Common myeloid progenitor, CD34-positive (primary cell): ENCODE measurements at regions not wholly inside any gene's neighbourhood (a gene's known extent, or its start where the extent isn't known, plus 50 kb on each side); places are given as distances from the start of the nearest gene placed in this dataset.

Source experiments
- CTCF ChIA-PET: fragments of 350-600 bp; sonication (Branson Sonifier 250); formaldehyde crosslinking; loops from one replicate; lab custom pipeline; 2021; ENCODE audit warnings: antibody characterized with exemption; lab: Charles Lee
- POLR2A ChIA-PET: fragments of 350-600 bp; sonication (Branson Sonifier 250); formaldehyde crosslinking; loops from one replicate; lab custom pipeline; 2021; ENCODE audit warnings: antibody characterized with exemption; lab: Charles Lee
- DNase-seq, 3 donors: peaks; one replicate each; pipeline versions ENCODE4 v3.0.0 to v3.0.0-alpha.2; 2013
- H3K27ac ChIP-seq, 2 experiments: 1 replicate in 1 of 2; 2 replicates in 1 of 2; pipeline ENCODE4 v1.7.0; 2013; ENCODE audit warnings: inconsistent platforms in 2 of 2, low read length in 2 of 2, mild to moderate bottlenecking in 2 of 2, low read depth in 1 of 2, moderate library complexity in 1 of 2; ENCODE audit not compliant: severe bottlenecking in 2 of 2, insufficient read depth in 1 of 2, poor library complexity in 1 of 2
- H3K27me3 ChIP-seq, 5 experiments: replicated peaks in 2 of 5; 1 replicate in 3 of 5; 2 replicates in 2 of 5; pipeline versions ENCODE4 v1.6.1 to v1.7.0; 2013; ENCODE audit warnings: low read length in 4 of 5, mild to moderate bottlenecking in 2 of 5, moderate library complexity in 2 of 5, inconsistent platforms in 1 of 5; ENCODE audit not compliant: insufficient read depth in 5 of 5, control insufficient read depth in 4 of 5
- H3K36me3 ChIP-seq, 4 experiments: 1 replicate in 2 of 4; 2 replicates in 2 of 4; pipeline versions ENCODE4 v1.6.1 to v1.7.0; 2013; ENCODE audit warnings: low read length in 3 of 4, control low read depth in 1 of 4, mild to moderate bottlenecking in 1 of 4; ENCODE audit not compliant: control insufficient read depth in 4 of 4, insufficient read depth in 4 of 4
- H3K4me1 ChIP-seq, 4 experiments: 1 replicate in 3 of 4; 2 replicates in 1 of 4; pipeline versions ENCODE4 v1.6.1 to v1.7.1; 2013; ENCODE audit warnings: low read length in 3 of 4, mild to moderate bottlenecking in 3 of 4, control low read depth in 1 of 4, inconsistent platforms in 1 of 4, moderate library complexity in 1 of 4; ENCODE audit not compliant: control insufficient read depth in 4 of 4, insufficient read depth in 4 of 4; ENCODE audit errors: control extremely low read depth in 1 of 4
- H3K4me3 ChIP-seq, 7 experiments: 1 replicate in 4 of 7; 2 replicates in 3 of 7; pipeline versions ENCODE4 v1.5.1 to v1.7.0; 2013; ENCODE audit warnings: mild to moderate bottlenecking in 7 of 7, low read length in 6 of 7, moderate library complexity in 6 of 7, inconsistent platforms in 2 of 7, low read depth in 2 of 7, control low read depth in 1 of 7; ENCODE audit not compliant: insufficient read depth in 4 of 7, control insufficient read depth in 1 of 7; ENCODE audit errors: extremely low read depth in 1 of 7
- H3K9me3 ChIP-seq, 5 experiments: 1 replicate in 4 of 5; 2 replicates in 1 of 5; pipeline versions ENCODE4 v1.6.1 to v1.7.1; 2013; ENCODE audit warnings: low read length in 4 of 5, mild to moderate bottlenecking in 2 of 5, inconsistent platforms in 1 of 5, low read depth in 1 of 5, moderate library complexity in 1 of 5; ENCODE audit not compliant: control insufficient read depth in 4 of 5, insufficient read depth in 2 of 5; ENCODE audit errors: control extremely low read depth in 1 of 5
- WGBS: methylation state at CpG from one replicate; pipeline ENCODE4 v1.1.5; 2013; ENCODE audit not compliant: insufficient coverage; 5-methylcytosine and 5-hydroxymethylcytosine counted together

DNA sequence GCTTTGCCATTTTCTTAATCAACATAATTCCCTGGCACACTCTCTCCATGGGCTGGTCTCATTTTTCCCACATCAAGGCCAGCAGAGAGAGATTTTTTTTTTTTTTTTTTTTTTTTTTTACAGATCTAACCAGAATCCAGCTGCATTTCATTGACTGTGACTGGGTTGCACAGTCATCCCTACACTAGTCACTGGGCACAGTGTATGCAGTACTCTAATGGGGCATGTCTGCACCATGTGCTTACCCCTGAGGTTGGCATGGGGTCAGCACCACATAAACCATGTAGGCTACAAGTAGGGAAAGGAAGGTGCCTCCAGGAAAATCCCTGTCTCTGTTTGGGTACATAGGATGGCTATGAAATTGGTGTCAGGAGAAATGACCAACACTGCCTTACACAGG, 64.1 kb upstream of the LRP8 start:
- no peak for DNase-seq
- CTCF ChIA-PET: interaction anchor here (1.1 to 9.0 kb wide), 12 partner anchors 9 to 136 kb away, joined by 3 to 124 read pairs (median 4); no protein-coding TSS in a partner anchor
- H3K27ac ChIP-seq: no peak overlapping the region
- no peaks in the 10 kb centered on the region for H3K27me3 ChIP-seq
- POLR2A ChIA-PET: no interaction called here
- peaks cover 0 to 15% (median 10%) of the 10 kb centered on the region in 4 experiments for H3K4me1 ChIP-seq
- H3K9me3 ChIP-seq: peaks cover 0 to 5% (median 0%) of the 10 kb centered on the region in 5 experiments
- no peak overlapping the region for H3K4me3 ChIP-seq
- H3K36me3 ChIP-seq: no peaks in the 10 kb centered on the region

DNA sequence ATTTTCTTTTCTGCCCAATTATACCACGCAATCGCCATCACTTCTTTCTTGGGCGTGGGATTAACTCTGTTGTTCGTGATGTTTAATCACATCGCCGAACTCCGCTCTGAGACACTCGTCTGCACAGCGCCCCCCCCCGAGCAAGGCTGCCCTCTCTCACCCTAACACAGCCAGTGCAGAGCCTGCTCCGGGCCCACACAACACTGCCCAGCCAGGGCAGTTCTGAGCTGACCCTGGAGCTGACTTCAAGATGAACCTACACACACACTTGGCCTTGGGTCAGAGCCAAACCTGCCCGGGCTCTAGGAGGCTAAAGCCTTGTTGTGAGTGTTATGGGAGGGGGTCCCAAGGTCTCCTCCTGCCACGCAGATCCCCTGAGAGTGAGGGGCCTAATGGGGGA, 64.6 kb upstream of the LRP8 start:
- CTCF ChIA-PET: interaction anchor here (1.1 to 9.0 kb wide), 19 partner anchors 10 to 136 kb away, joined by 3 to 124 read pairs (median 6); no protein-coding TSS in a partner anchor
- Histone ChIP-seq H3K27ac (no peak overlapping the region), H3K4me1 (peaks cover 0 to 15% (median 10%) of the 10 kb centered on the region in 4 experiments), H3K36me3 (no peaks in the 10 kb centered on the region), H3K4me3 (no peak overlapping the region), H3K27me3 (no peaks in the 10 kb centered on the region), H3K9me3 (peaks cover 0 to 5% (median 0%) of the 10 kb centered on the region in 5 experiments)
- POLR2A ChIA-PET: no interaction called here
- 94% methylated on average over 10 of the region's 13 CpGs for WGBS
- DNase-seq: no peak

DNA sequence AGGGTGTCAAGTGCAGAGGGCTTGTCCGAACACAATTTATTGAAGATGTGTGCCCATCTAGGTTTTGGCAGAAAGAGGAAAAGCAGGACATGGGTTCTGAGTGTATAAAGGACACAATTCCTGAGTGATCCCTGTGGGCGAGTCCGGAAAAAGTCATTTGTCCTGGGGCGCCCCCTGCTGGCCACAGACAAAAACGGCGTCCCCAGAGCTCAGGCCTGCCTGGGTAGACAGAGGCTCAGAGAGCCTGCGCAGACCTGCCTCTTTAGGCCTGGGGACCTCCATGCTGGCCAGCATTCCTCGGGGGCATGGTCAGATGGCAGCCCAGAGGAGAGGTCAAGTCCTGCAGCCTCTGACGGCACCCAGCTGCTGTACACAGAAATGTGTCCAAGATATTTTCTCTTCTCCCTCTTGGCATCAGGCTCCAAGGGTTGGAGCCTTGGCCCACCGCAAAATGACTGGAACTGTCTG, 65.5 kb upstream of the LRP8 start:
- Histone ChIP-seq H3K4me3 (no peak overlapping the region), H3K9me3 (no peaks in the 10 kb centered on the region), H3K4me1 (peaks cover 0 to 15% (median 10%) of the 10 kb centered on the region in 4 experiments), H3K27me3 (no peaks in the 10 kb centered on the region), H3K27ac (no peak overlapping the region), H3K36me3 (no peaks in the 10 kb centered on the region)
- ChIA-PET POLR2A (interaction anchor here (0.6 kb wide), 1 partner anchor 111 kb away, joined by 3 read pairs; no protein-coding TSS in a partner anchor), CTCF (interaction anchor here (0.6 to 9.0 kb wide), 28 partner anchors 10 to 360 kb away, joined by 3 to 124 read pairs (median 5); no protein-coding TSS in a partner anchor)
- 20% methylated on average over 10 of the region's 10 CpGs for WGBS
- DNase-seq: peak; percentile 33 to 48 (median 37)

DNA sequence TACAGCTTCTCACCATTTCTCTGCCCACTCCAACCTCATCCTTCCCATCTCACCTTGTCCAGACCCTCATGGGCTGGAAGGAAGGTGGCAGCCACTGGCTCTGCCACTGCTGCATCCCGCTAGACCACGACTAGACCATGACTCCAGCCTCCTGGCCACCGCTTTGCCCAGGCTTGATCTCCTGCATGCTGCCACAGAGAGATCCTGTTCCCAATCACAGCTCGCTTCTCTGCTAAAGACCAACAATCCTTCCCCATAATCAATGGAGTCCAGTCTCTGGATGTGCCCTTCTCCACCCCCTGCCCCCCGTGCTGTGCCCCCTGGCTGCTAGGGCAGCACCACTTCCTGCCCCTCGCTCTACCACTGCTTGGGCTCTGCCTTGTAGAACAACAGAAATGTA, 64.9 kb upstream of the DMRTB1 start:
- Histone ChIP-seq H3K27me3 (no peaks in the 10 kb centered on the region), H3K9me3 (no peaks in the 10 kb centered on the region), H3K4me1 (peaks cover 0 to 15% (median 10%) of the 10 kb centered on the region in 4 experiments), H3K27ac (no peak overlapping the region), H3K4me3 (no peak overlapping the region), H3K36me3 (no peaks in the 10 kb centered on the region)
- POLR2A ChIA-PET: no interaction called here
- DNase-seq: no peak
- CTCF ChIA-PET: interaction anchor here (0.7 to 9.0 kb wide), 14 partner anchors 9 to 125 kb away, joined by 3 to 124 read pairs (median 4); no protein-coding TSS in a partner anchor
- WGBS: 82% methylated on average over 5 of the region's 6 CpGs

DNA sequence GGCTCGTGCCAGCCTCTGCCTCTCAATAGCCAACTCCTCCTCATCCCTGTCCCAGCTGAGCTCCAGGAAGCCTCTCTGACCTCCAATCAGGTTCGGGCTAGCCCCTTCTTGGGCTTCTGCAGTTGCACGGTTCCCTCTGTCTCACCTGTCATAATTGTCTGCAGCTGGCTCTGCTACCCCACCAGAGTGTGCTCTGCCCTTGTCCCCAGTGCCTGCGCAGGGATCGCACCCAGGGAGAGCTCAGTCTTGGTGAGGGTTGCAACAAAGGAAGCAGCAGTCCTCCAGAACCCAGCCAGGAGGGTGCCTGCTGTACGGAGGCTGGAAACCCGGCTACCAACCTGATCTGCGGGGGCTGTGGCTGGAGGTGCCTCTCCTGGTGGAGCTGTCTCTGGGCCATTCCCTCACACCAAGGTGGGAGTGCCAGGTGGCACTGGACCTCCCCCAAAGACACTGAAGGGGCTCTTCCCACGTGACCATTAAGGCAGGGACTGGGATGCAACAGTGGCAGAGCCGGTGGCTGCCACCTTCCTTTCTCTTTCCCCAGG, 63.5 kb upstream of the DMRTB1 start:
- POLR2A ChIA-PET: no interaction called here
- Histone ChIP-seq H3K4me3 (no peak overlapping the region), H3K27me3 (no peaks in the 10 kb centered on the region), H3K36me3 (no peaks in the 10 kb centered on the region), H3K27ac (no peak overlapping the region), H3K9me3 (no peaks in the 10 kb centered on the region), H3K4me1 (peaks cover 0 to 4% (median 1%) of the 10 kb centered on the region in 4 experiments)
- CTCF ChIA-PET: interaction anchor here (0.9 to 9.0 kb wide), 4 partner anchors 28 to 129 kb away, joined by 3 to 124 read pairs (median 6); no protein-coding TSS in a partner anchor
- WGBS: 92% methylated on average over 10 of the region's 10 CpGs
- DNase-seq: no peak

DNA sequence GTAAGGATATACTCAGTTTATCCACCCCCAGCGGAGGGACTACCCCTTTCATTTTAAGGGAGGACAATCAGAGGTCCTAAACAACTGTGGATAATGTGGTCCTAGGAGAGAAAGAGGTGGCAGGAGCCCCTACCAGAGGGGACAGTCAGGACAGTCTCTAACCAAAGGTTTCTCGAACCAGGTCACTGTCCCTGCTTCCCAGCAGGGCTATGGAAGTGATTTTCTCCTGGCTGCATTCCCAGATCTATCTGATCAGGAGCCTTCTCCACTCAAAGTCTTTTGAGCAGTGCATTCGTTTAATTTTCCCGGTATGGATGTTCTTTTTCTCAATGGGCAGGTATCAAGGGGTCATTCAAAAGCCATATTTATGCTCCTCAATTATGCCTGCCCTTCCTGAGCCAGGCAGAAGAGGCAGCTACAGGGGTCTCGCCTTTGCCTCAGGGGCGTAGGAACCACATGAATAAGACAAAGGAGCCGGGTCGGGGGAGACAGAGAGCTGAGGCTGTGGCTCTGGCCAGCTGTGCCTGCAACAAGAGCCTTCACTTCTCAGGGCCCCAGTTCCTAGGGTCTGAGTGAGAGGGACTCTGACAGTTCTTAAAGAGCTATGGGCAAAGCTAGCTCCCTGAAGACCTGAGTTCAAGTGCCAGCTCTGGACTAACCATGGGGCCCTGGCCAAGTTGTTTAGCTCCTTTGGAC, 62.5 kb upstream of the DMRTB1 start:
- Histone ChIP-seq H3K27me3 (no peaks in the 10 kb centered on the region), H3K27ac (no peak overlapping the region), H3K36me3 (no peaks in the 10 kb centered on the region), H3K4me3 (no peak overlapping the region), H3K9me3 (no peaks in the 10 kb centered on the region), H3K4me1 (peaks cover 0 to 2% (median 0%) of the 10 kb centered on the region in 4 experiments)
- no peak for DNase-seq
- ChIA-PET CTCF (interaction anchor here (0.6 to 9.0 kb wide), 5 partner anchors 9 to 130 kb away, joined by 3 to 124 read pairs (median 3); no protein-coding TSS in a partner anchor), POLR2A (no interaction called here)
- 98% methylated on average over 7 of the region's 8 CpGs for WGBS
